ENCODE measurements at regions not wholly inside any gene's neighbourhood (a gene's known extent, or its start where the extent isn't known, plus 50 kb on each side); places are given as distances from the start of the nearest gene placed in this dataset.

DNA sequence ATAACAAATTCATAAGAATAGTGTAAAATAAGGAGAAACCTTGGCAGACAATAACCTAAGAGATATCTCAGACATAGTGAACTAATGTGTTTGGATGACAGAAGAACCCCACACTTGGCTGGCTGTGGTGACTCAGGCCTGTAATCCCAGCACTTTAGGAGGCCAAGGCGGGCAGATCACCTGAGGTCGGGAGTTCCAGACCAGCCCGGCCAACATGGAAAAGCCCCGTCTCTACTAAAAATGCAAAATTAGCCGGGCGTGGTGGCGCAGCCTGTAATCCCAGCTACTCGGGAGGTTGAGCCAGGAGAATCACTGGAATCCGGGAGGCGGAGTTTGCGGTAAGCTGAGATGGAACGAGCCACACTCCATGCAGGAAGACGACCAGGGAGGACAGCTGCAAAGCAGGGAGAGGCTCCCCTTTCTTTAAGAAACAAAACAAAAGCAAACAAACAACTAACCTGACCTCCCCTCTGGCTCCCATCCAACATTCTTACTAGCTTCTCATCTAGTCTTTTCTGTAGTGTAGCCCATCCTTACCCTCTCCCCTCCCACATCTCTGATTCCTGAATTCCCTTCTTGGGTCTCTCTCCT, 84.2 kb downstream of the ZNF280B start:
- Histone ChIP-seq H3K36me3 (no peaks in the 10 kb centered on the region), H3K9me3 (no peaks in the 10 kb centered on the region), H3K4me1 (no peaks in the 10 kb centered on the region), H3K27me3 (no peaks in the 10 kb centered on the region), H3K27ac (no peak overlapping the region), H3K4me3 (no peak overlapping the region)
- intact Hi-C loops (cut with DNase I): no loop called here
- ATAC-seq: no peak
- WGBS (ENCODE audit: insufficient coverage, low coverage, low lambda C conversion rate, missing lambda C conversion rate): 53% methylated on average over 12 of the region's 13 CpGs
- TF ChIP-seq POLR2A (IDR thresholded peaks at IDR 0.05): no peak
- TF ChIP-seq, protein P1, sequence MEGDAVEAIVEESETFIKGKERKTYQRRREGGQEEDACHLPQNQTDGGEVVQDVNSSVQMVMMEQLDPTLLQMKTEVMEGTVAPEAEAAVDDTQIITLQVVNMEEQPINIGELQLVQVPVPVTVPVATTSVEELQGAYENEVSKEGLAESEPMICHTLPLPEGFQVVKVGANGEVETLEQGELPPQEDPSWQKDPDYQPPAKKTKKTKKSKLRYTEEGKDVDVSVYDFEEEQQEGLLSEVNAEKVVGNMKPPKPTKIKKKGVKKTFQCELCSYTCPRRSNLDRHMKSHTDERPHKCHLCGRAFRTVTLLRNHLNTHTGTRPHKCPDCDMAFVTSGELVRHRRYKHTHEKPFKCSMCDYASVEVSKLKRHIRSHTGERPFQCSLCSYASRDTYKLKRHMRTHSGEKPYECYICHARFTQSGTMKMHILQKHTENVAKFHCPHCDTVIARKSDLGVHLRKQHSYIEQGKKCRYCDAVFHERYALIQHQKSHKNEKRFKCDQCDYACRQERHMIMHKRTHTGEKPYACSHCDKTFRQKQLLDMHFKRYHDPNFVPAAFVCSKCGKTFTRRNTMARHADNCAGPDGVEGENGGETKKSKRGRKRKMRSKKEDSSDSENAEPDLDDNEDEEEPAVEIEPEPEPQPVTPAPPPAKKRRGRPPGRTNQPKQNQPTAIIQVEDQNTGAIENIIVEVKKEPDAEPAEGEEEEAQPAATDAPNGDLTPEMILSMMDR (IDR thresholded peaks at IDR 0.05): no peak
- DNase-seq: no peak

DNA sequence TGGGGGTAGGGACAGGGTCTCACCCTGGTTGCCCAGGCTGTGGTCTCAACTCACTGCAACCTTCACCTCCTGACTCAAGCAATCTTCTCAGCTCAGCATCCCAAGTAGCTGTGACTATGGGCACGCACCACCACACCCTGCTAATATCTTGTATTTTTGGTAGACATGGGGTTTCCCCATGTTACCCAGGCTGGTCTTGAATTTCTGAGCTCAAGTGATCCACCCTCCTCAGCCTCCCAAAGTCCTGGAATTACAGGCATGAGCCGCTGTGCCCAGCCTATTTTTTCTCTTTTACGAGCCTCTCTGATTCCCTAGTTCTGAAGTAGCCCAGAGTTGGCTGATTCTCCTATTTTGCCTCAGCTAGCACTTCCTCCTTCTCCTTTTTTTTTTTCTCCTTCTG, 83.6 kb downstream of the ZNF280B start:
- intact Hi-C loops (cut with DNase I): no loop called here
- Histone ChIP-seq H3K4me1 (no peaks in the 10 kb centered on the region), H3K36me3 (no peaks in the 10 kb centered on the region), H3K4me3 (no peak overlapping the region), H3K9me3 (no peaks in the 10 kb centered on the region), H3K27me3 (no peaks in the 10 kb centered on the region), H3K27ac (no peak overlapping the region)
- TF ChIP-seq POLR2A (IDR thresholded peaks at IDR 0.05): no peak
- TF ChIP-seq, protein P1 (IDR thresholded peaks at IDR 0.05): no peak
- no peak for DNase-seq
- ATAC-seq: no peak
- 80% methylated on average over 2 of the region's 3 CpGs for WGBS (ENCODE audit: insufficient coverage, low coverage, low lambda C conversion rate, missing lambda C conversion rate)

DNA sequence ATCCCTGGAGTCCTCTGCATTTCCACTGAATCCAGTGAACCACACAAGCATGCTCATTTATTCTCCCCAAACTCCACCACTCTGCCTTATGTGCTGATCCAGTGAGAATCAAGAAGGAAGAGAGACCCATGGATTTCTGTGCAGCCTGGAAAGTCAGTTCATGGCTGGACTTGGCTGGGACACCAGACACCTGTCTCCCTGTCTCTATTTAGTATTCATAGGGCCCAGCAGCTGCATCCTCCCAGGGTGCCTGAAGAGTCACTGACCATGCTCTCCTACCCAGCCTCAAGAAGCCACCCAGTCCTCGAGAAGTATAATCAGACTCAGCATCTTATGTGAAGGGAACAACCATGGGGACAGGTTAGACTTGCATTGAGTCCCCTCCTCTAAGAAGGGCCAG, 83.2 kb downstream of the ZNF280B start:
- TF ChIP-seq, protein P1 (IDR thresholded peaks at IDR 0.05): no peak
- no peak for TF ChIP-seq POLR2A (IDR thresholded peaks at IDR 0.05)
- WGBS (ENCODE audit: insufficient coverage, low coverage, low lambda C conversion rate, missing lambda C conversion rate): 57% methylated on average over 1 of the region's 1 CpG
- no peak for DNase-seq

DNA sequence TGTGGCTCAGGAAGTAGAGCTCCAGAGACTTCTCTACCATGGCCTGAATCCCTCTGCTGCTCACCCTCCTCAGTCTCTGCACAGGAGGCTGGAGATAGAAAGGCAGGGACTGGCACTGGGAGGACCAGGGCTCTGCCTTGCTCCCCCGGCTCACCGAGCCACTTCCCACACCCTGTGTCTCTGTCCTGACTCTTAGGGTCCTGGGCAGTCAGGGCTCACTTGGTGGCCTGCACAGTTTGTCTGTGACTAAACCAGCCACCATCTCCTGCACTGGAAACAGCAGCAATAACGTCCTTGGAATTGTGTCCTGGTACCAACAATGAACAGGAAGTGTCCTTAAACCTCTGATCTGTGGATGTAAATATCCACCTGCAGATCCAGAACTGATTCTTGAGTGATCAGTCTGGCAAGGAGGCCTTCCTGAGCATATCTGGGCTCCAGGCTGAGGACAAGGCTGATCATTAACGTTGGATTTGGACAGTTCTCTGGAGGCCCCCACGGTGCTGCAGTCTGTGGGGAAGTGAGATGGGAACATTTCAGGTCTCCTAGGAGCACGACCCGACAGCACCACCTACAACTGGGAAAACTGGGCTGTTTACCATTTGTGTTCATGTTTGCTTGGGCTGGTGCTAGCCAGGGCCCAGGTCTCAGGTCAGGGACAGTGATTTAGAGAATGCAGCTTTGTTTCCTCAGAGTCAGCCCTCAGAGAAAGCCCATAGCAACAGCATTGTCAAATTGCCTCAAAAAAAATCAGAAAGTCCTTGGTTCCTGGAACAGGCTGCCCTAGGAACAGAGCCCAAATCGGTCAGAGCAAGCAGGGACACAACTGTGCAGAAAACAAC, 82.5 kb downstream of the ZNF280B start:
- 21% methylated on average over 4 of the region's 8 CpGs for WGBS (ENCODE audit: insufficient coverage, low coverage, low lambda C conversion rate, missing lambda C conversion rate)
- no peaks in the 10 kb centered on the region for H3K4me1 ChIP-seq
- ATAC-seq: peak in 2 of 4 donors; percentile 7 to 10
- no peaks in the 10 kb centered on the region for H3K36me3 ChIP-seq
- H3K27me3 ChIP-seq: no peaks in the 10 kb centered on the region
- intact Hi-C loops (cut with DNase I): no loop called here
- no peaks in the 10 kb centered on the region for H3K9me3 ChIP-seq
- TF ChIP-seq, protein P1 (IDR thresholded peaks at IDR 0.05): no peak
- TF ChIP-seq POLR2A (IDR thresholded peaks at IDR 0.05): no peak
- H3K4me3 ChIP-seq: no peak overlapping the region
- DNase-seq: no peak
- no peak overlapping the region for H3K27ac ChIP-seq

More for the DNA sequence above, 83.2 kb downstream of the ZNF280B start:
- ATAC-seq: no peak
- H3K36me3 ChIP-seq: no peaks in the 10 kb centered on the region
- H3K4me3 ChIP-seq: no peak overlapping the region
- no peak overlapping the region for H3K27ac ChIP-seq
- intact Hi-C loops (cut with DNase I): no loop called here
- no peaks in the 10 kb centered on the region for H3K4me1 ChIP-seq
- H3K27me3 ChIP-seq: no peaks in the 10 kb centered on the region
- H3K9me3 ChIP-seq: no peaks in the 10 kb centered on the region

Measured in right lobe of liver (tissue), 6 donors.